Thymus (tissue), 11 donors: ENCODE measurements at regions not wholly inside any gene's neighbourhood (a gene's known extent, or its start where the extent isn't known, plus 50 kb on each side); places are given as distances from the start of the nearest gene placed in this dataset.

Source experiments
- DNase-seq, 9 donors: peaks; one replicate each; pipeline ENCODE4 v3.0.0-alpha.2; 2013; ENCODE audit warnings: low spot score in 9 of 9, low read depth in 6 of 9, missing footprints in 1 of 9
- H3K27ac ChIP-seq, 2 donors: one replicate each; pipeline ENCODE4 v1.5.1; 2013; ENCODE audit warnings: control low read depth in 1 of 2, low read depth in 1 of 2, low read length in 1 of 2, mild to moderate bottlenecking in 1 of 2, moderate library complexity in 1 of 2
- H3K27me3 ChIP-seq, 2 donors: one replicate each; pipeline ENCODE4 v1.5.1; 2013; ENCODE audit warnings: low read length in 1 of 2; ENCODE audit not compliant: control insufficient read depth in 2 of 2, insufficient read depth in 1 of 2
- H3K36me3 ChIP-seq, 2 donors: one replicate each; pipeline ENCODE4 v1.5.1; 2013; ENCODE audit warnings: low read length in 1 of 2, mild to moderate bottlenecking in 1 of 2, moderate library complexity in 1 of 2; ENCODE audit not compliant: control insufficient read depth in 2 of 2, insufficient read depth in 2 of 2
- H3K4me1 ChIP-seq, 2 donors: one replicate each; pipeline ENCODE4 v1.5.1; 2013; ENCODE audit warnings: low read length in 2 of 2; ENCODE audit not compliant: control insufficient read depth in 2 of 2, insufficient read depth in 2 of 2
- H3K4me3 ChIP-seq, 2 donors: one replicate each; pipeline ENCODE4 v1.5.1; 2013; ENCODE audit warnings: low read length in 2 of 2, control low read depth in 1 of 2, mild to moderate bottlenecking in 1 of 2
- H3K9me3 ChIP-seq, 2 donors: one replicate each; pipeline ENCODE4 v1.5.1; 2013; ENCODE audit warnings: low read length in 1 of 2, mild to moderate bottlenecking in 1 of 2; ENCODE audit not compliant: control insufficient read depth in 2 of 2, insufficient read depth in 1 of 2
- WGBS: extraction: QIAGEN DNeasy Blood & Tissue Kit; methylation state at CpG from one replicate; pipeline ENCODE4 v1.1.7; 2013; 5-methylcytosine and 5-hydroxymethylcytosine counted together
- donor health status: healthy.

- no peak overlapping the region for H3K4me3 ChIP-seq
- no peaks in the 10 kb centered on the region for H3K9me3 ChIP-seq
- WGBS = 97% methylated on average over 1 of the region's 1 CpG
These were observed 179.3 kb upstream of the ANKRD28 start for GRCh38 chr3:15977090-15977489.

DNA sequence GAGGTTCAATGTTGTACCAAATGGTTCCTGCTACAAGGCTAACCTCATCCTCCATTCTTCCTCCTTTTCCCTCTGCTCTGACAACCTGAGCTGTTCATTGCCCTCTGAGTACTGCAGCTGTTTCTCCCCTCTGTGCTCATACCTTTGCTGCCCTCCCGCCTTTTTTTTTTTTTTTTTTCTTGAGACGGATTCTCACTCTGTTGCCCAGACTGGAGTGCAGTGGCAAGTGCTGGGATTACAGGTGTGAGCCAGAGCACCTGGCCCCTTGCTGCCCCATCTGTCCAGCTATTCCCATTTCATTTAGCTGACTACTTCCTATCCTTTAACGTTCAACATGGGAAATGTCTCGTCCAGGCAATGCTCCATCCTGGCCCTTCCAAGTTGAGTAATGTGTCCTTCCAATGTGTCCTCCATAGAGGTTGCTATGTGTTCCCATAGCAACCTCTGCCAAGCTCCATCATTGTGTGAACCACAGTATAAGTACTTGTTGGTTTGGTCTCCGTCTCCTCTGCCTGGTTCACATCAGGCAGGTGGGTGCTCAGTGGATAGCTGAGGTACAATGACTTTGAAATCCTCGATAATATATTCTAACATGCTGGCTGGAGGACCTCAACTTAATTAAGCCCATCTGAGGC lies 179.9 kb upstream of the ANKRD28 start:
- Histone ChIP-seq H3K36me3 (no peaks in the 10 kb centered on the region), H3K9me3 (no peaks in the 10 kb centered on the region), H3K27me3 (no peaks in the 10 kb centered on the region), H3K4me1 (no peaks in the 10 kb centered on the region), H3K27ac (no peak overlapping the region), H3K4me3 (no peak overlapping the region)
- WGBS = 96% methylated on average over 6 of the region's 6 CpGs
- DNase-seq = no peak

More at GRCh38 chr3:15977090-15977489, 179.3 kb upstream of the ANKRD28 start:
- no peaks in the 10 kb centered on the region for H3K4me1 ChIP-seq
- no peaks in the 10 kb centered on the region for H3K27me3 ChIP-seq
- H3K36me3 ChIP-seq = no peaks in the 10 kb centered on the region
- no peak overlapping the region for H3K27ac ChIP-seq
- DNase-seq = no peak

GRCh38 chr3:15978801-15979200 lies 181.0 kb upstream of the ANKRD28 start:
- DNase-seq = no peak
- Histone ChIP-seq H3K9me3 (no peaks in the 10 kb centered on the region), H3K27me3 (no peaks in the 10 kb centered on the region), H3K36me3 (no peaks in the 10 kb centered on the region), H3K27ac (no peak overlapping the region), H3K4me1 (no peaks in the 10 kb centered on the region), H3K4me3 (no peak overlapping the region)
- WGBS = 97% methylated on average over 2 of the region's 2 CpGs

- Histone ChIP-seq H3K27me3 (no peaks in the 10 kb centered on the region), H3K4me1 (no peaks in the 10 kb centered on the region), H3K27ac (no peak overlapping the region), H3K4me3 (no peak overlapping the region), H3K9me3 (no peaks in the 10 kb centered on the region), H3K36me3 (no peaks in the 10 kb centered on the region)
- WGBS = 94% methylated on average over 2 of the region's 2 CpGs
- DNase-seq = no peak
These were observed 181.7 kb upstream of the ANKRD28 start for GRCh38 chr3:15979495-15979894.

GRCh38 chr3:15979900-15980299 lies 182.1 kb upstream of the ANKRD28 start:
- DNase-seq = no peak
- Histone ChIP-seq H3K4me1 (no peaks in the 10 kb centered on the region), H3K27me3 (no peaks in the 10 kb centered on the region), H3K36me3 (no peaks in the 10 kb centered on the region), H3K4me3 (no peak overlapping the region), H3K9me3 (no peaks in the 10 kb centered on the region), H3K27ac (no peak overlapping the region)
- 96% methylated on average over 3 of the region's 3 CpGs for WGBS

- H3K27me3 ChIP-seq = no peaks in the 10 kb centered on the region
- no peaks in the 10 kb centered on the region for H3K36me3 ChIP-seq
- no peaks in the 10 kb centered on the region for H3K9me3 ChIP-seq
- no peak overlapping the region for H3K4me3 ChIP-seq
- WGBS = 100% methylated on average over 1 of the region's 1 CpG
- DNase-seq = no peak
- no peaks in the 10 kb centered on the region for H3K4me1 ChIP-seq
- H3K27ac ChIP-seq = no peak overlapping the region
These were observed 184.5 kb upstream of the ANKRD28 start for GRCh38 chr3:15982243-15982642.

DNA sequence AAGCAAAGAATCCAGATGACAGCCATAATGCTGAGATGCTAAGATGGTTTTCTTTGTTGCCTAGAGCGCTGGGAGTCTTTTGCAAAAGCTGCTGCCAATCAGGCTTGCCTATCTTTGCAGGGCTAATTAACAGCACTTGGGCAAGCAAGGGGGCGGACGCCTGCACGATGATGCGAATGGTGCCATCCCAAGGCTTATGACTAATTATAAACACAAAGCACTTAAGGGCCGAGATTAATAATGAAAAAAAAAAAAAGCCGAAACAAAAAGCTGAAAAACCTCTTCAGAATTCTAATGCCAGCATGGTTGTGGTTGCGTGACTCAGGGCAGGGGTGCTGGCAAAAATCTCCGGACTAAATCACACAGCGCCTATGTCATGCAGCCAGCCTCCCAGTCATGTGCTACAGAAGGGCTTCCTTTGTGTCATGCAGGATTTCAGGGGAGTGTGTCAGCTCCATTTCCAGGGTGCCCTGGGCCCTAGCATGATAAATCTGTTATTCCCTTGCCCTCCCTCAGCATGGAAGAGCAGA lies 185.0 kb upstream of the ANKRD28 start:
- no peak overlapping the region for H3K4me3 ChIP-seq
- H3K27me3 ChIP-seq = no peaks in the 10 kb centered on the region
- no peak overlapping the region for H3K27ac ChIP-seq
- WGBS = 96% methylated on average over 10 of the region's 10 CpGs
- H3K36me3 ChIP-seq = no peaks in the 10 kb centered on the region
- H3K4me1 ChIP-seq = no peaks in the 10 kb centered on the region
- peaks cover 0 to under 1% of the 10 kb centered on the region in 2 donors for H3K9me3 ChIP-seq
- no peak for DNase-seq

GRCh38 chr3:15983232-15983631 lies 185.5 kb upstream of the ANKRD28 start:
- Histone ChIP-seq H3K9me3 (peaks cover 0 to 5% of the 10 kb centered on the region in 2 donors), H3K4me3 (no peak overlapping the region), H3K36me3 (no peaks in the 10 kb centered on the region), H3K4me1 (no peaks in the 10 kb centered on the region), H3K27ac (no peak overlapping the region), H3K27me3 (no peaks in the 10 kb centered on the region)
- DNase-seq = no peak
- WGBS = 94% methylated on average over 2 of the region's 2 CpGs

DNA sequence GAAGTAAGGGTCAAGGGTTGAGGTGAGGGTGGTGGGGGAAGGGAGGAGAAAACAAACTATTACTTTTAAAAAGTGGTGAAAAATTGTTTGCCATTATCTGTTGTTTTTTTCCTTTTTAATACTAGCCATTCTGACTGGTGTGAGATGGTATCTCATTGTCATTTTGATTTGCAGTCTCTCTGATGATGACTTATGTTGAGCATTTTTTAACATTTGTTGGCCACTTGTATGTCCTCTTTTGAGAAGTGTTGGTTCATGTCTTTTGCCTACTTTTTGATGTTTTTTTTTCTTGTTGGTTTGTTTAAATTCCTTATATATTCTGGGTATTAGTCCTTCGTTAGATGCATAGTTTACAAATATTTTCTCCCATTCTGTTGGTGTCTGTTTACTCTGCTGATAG lies 185.9 kb upstream of the ANKRD28 start:
- H3K36me3 ChIP-seq = no peaks in the 10 kb centered on the region
- H3K27me3 ChIP-seq = no peaks in the 10 kb centered on the region
- no peak overlapping the region for H3K4me3 ChIP-seq
- peaks cover 0 to 6% of the 10 kb centered on the region in 2 donors for H3K9me3 ChIP-seq
- H3K4me1 ChIP-seq = no peaks in the 10 kb centered on the region
- 98% methylated on average over 1 of the region's 1 CpG for WGBS
- H3K27ac ChIP-seq = no peak overlapping the region
- no peak for DNase-seq
